Rectal smooth muscle tissue (tissue), 1 donor: ENCODE measurements at regions not wholly inside any gene's neighbourhood (a gene's known extent, or its start where the extent isn't known, plus 50 kb on each side); places are given as distances from the start of the nearest gene placed in this dataset.

Experiments
- H3K27ac ChIP-seq: one replicate; pipeline ENCODE4 v1.7.0; 2013; ENCODE audit warnings: low read depth, low read length, inconsistent platforms
- H3K27me3 ChIP-seq: one replicate; pipeline ENCODE4 v1.7.0; 2013; ENCODE audit warnings: low read length; ENCODE audit not compliant: control insufficient read depth, insufficient read depth
- H3K36me3 ChIP-seq: one replicate; pipeline ENCODE4 v1.7.0; 2013; ENCODE audit warnings: low read length; ENCODE audit not compliant: control insufficient read depth, insufficient read depth
- H3K4me1 ChIP-seq: one replicate; pipeline ENCODE4 v1.7.0; 2013; ENCODE audit warnings: low read length; ENCODE audit not compliant: control insufficient read depth, insufficient read depth
- H3K4me3 ChIP-seq: one replicate; pipeline ENCODE4 v1.7.0; 2013; ENCODE audit warnings: low read length
- H3K9ac ChIP-seq: one replicate; pipeline ENCODE4 v1.7.0; 2013; ENCODE audit warnings: low read length

DNA sequence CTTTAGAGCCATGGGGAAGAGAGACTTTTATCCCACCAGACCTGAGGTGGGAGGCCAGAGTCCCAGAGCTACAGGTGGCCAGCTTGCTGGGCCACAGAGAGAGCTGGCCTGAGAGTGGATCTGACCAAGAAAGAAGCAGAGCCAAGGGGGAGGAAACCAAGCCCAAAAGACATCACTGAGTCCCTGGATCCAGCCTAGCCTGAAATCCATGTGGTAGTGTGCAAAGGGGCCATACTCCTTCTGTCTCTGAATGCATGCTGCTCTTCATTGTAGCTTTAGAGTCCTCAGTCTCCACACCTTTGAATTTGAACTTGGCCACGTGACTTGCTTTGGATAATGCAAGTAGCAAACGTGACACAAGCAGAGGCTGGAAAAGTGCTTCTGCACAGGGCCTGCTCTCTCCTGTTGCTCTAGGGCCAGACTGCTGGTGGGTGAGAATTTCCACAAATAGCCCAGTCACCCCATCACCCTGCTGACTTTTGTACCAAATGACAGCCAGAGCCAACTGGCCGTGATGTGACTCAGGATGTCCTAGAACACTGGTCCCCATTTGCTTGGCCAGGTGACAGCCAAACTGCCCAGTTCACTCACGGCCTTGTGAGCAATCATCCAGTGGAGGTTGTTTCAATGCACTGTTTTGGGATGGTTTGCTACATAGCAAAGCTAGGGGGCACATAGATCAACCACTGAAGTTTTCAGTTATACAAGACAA, 93.6 kb downstream of the DHCR7 start:
- no peak overlapping the region for H3K27ac ChIP-seq
- H3K9ac ChIP-seq: no peak overlapping the region
- no peaks in the 10 kb centered on the region for H3K27me3 ChIP-seq
- no peaks in the 10 kb centered on the region for H3K36me3 ChIP-seq
- no peaks in the 10 kb centered on the region for H3K4me1 ChIP-seq
- no peak overlapping the region for H3K4me3 ChIP-seq

DNA sequence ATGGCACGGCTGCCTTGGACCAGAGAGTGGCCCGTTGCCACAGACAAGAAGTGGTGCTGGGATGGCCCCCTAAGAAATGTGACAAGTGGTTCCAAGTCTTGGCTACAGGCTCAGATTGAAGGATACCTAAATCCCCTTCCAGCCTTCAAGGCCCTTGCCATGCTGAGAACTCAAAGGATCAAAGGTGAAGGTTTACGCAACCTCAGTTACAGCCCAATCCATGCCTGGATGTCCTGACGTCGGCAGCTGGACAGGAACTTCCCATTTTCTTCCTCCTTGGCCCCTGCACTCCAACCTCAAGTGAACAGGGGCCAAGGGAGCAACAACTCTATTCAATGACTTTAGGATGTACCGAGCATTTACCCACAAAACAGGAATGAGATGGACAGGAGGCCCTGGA, 95.4 kb downstream of the DHCR7 start:
- no peaks in the 10 kb centered on the region for H3K27me3 ChIP-seq
- no peaks in the 10 kb centered on the region for H3K36me3 ChIP-seq
- H3K9ac ChIP-seq: no peak overlapping the region
- no peak overlapping the region for H3K4me3 ChIP-seq
- no peaks in the 10 kb centered on the region for H3K4me1 ChIP-seq
- no peak overlapping the region for H3K27ac ChIP-seq

DNA sequence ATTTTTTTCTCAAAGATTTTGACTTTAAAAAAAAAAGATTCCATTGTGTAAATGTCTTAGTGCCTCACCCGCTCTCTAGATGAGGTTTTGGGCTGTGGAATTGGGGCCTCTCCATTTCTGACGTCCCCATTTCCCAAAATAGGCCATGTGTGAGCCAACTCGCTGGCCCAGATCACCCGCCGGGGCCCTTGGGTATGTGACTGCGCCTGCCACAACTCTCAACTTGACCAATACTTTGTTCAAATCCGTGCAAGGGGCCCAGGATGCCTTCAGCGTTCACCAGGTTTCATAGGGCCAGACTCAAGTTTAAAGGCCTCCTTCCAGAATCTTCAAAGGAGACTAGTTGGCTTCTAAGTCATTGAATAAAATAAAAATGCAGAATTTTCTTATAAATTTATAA, 96.0 kb downstream of the DHCR7 start:
- no peak overlapping the region for H3K9ac ChIP-seq
- no peaks in the 10 kb centered on the region for H3K36me3 ChIP-seq
- no peak overlapping the region for H3K4me3 ChIP-seq
- no peak overlapping the region for H3K27ac ChIP-seq
- H3K4me1 ChIP-seq: no peaks in the 10 kb centered on the region
- no peaks in the 10 kb centered on the region for H3K27me3 ChIP-seq

DNA sequence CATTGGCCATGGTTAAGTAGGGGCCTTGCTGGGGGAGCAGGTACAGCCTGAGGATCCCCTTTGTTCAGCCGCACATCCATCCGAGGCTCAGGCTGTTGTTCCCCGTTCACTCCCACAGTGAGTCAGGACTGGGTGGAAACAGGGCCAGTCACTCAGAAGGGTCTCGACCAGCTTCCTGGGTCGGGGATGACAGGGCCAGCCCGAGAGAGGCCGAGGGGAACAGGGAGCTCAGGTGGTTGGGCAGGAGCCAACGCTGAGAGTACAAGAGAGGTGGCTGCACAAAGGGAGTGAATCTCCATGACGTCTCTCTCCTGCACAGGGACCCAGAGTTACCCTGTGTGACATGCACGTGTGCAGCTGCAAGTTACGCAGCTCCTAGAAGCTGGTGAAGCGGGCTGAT, 97.2 kb upstream of the SHANK2 start:
- H3K4me1 ChIP-seq: no peaks in the 10 kb centered on the region
- H3K9ac ChIP-seq: no peak overlapping the region
- no peaks in the 10 kb centered on the region for H3K27me3 ChIP-seq
- H3K27ac ChIP-seq: no peak overlapping the region
- H3K36me3 ChIP-seq: no peaks in the 10 kb centered on the region
- H3K4me3 ChIP-seq: no peak overlapping the region

DNA sequence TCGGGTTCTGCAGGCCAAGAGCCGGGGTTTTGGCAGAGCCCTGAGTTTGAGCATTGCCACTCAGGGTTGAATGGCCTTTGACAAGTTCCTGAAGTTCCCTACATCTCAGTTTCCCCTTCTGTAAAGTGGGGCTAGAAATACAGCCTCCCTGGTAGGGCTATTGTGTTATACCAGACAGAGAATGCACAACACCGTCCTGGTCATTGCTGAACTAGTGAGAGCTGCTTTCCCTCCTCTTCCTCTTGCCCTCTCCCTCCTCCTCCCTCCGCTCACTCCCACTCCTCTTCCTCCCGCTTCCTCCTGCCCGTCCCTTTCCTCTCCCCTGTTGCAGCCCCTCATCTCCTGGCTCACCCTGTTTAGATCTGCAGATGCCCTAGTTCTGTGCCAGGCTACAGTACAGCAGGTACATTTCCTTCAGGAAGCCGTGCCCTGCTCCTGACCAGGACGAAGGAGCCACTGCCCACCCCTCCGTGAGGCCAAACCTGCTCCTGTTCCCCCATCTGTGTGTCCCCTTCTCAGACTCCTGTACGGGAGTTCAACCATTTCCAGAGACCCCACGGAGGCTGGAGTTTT, 91.5 kb upstream of the SHANK2 start:
- Histone ChIP-seq H3K27me3 (no peaks in the 10 kb centered on the region), H3K4me1 (peaks cover 4% of the 10 kb centered on the region), H3K9ac (no peak overlapping the region), H3K36me3 (no peaks in the 10 kb centered on the region), H3K27ac (no peak overlapping the region), H3K4me3 (no peak overlapping the region)

DNA sequence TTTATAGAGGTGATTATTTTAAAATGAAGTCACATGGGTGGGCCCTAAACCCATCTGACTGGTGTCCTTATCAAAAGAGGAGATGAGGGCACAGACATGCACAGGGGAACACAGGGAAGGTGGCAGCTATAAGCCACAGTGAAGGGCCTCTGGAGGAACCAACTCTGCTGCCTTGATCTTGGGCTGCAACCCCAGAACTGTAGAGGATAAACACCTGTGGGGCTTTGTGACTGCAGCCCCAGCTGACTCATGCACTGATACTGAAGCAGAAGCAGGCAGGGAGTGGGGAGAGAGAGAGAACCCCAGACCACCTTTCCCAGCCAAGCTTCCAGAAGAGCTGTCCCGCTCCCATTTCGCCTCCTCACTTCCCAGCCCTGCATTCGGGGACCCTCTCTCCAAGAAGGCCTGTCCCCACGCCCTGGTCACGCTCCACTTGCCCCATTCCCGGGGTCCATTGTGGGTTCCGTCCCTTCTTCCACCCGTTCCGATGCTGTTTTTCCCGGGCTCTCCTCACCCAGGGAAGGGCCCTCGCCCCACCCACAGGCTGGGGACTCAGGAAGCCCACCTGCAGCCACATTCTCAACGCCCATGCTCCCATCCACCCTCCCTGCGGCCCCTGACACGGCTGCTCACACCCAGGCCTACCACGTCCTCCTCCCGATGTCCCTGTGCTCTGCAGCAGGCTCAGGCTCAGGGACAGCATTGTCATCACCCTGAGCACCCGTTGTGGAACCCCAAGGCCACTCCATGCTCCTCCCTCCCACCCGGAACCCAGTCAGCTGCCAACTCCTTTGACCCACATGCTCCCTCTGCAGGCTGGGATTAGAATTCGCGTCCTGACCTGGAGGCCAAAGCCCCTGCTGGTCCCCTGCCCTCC, 90.8 kb upstream of the SHANK2 start:
- no peaks in the 10 kb centered on the region for H3K36me3 ChIP-seq
- H3K27ac ChIP-seq: no peak overlapping the region
- no peak overlapping the region for H3K9ac ChIP-seq
- H3K4me1 ChIP-seq: peaks cover 9% of the 10 kb centered on the region
- no peaks in the 10 kb centered on the region for H3K27me3 ChIP-seq
- H3K4me3 ChIP-seq: no peak overlapping the region

DNA sequence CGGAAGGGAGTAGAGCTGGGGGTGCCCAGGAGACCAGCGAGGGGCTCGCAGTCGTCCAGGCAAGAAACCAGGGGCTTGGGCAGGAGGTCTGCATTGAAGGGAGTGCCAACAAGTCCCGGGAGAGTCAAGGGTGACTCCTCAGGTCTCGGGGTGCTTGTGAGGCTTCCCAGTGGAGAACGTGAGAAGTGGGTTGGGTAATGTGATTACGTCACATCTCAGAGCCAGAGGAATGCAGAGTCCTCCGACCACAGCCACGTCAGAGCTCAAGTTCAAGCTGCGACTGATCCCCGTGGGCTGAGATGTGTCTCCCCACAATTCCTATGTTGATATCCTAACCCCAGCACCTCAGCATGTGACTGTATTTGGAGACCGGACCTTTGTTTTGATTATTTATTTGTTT, 89.7 kb upstream of the SHANK2 start:
- H3K9ac ChIP-seq: no peak overlapping the region
- H3K36me3 ChIP-seq: no peaks in the 10 kb centered on the region
- peaks cover 9% of the 10 kb centered on the region for H3K4me1 ChIP-seq
- no peak overlapping the region for H3K27ac ChIP-seq
- no peak overlapping the region for H3K4me3 ChIP-seq
- H3K27me3 ChIP-seq: no peaks in the 10 kb centered on the region

DNA sequence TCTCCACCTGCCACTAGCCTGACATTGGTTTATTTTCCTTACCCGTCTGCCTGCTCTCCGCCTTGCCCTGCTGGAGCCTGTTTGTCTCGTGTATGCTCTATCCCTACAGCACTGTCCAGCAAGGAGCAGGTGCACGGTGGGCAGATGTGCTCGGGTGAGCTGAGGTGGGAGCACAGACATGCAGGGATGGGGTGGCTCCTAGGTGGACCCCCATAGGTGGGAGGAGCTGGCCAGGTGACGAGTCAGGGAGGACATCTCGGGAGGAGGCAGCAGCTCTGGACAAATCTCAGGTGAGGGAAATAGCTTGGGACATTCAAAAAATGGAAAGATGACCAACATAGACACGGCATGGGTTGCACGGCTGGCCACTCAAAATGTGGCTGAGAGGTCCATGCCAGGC, 89.2 kb upstream of the SHANK2 start:
- no peak overlapping the region for H3K4me3 ChIP-seq
- H3K9ac ChIP-seq: no peak overlapping the region
- H3K27ac ChIP-seq: no peak overlapping the region
- H3K36me3 ChIP-seq: no peaks in the 10 kb centered on the region
- peaks cover 9% of the 10 kb centered on the region for H3K4me1 ChIP-seq
- no peaks in the 10 kb centered on the region for H3K27me3 ChIP-seq

DNA sequence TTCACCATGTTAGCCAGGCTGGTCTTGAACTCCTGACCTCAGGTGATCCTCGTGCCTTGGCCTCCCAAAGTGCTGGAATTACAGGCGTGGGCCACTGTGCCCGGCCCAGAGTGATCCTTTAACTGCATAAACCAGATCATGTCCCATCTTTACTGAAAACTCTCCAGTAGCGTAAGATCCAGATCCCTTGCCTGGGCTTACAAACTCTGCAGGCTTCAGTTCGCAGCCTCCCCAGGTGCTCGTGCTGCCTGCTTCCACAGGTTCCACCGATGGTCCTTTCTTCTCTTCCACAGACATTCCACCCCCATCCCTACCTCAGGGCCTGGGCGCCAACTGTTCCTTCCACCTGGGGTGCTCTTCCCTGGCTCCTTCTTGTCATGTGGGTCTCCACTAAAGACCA, 88.8 kb upstream of the SHANK2 start:
- Histone ChIP-seq H3K27me3 (no peaks in the 10 kb centered on the region), H3K4me3 (no peak overlapping the region), H3K36me3 (no peaks in the 10 kb centered on the region), H3K4me1 (peaks cover 9% of the 10 kb centered on the region), H3K27ac (no peak overlapping the region), H3K9ac (no peak overlapping the region)

DNA sequence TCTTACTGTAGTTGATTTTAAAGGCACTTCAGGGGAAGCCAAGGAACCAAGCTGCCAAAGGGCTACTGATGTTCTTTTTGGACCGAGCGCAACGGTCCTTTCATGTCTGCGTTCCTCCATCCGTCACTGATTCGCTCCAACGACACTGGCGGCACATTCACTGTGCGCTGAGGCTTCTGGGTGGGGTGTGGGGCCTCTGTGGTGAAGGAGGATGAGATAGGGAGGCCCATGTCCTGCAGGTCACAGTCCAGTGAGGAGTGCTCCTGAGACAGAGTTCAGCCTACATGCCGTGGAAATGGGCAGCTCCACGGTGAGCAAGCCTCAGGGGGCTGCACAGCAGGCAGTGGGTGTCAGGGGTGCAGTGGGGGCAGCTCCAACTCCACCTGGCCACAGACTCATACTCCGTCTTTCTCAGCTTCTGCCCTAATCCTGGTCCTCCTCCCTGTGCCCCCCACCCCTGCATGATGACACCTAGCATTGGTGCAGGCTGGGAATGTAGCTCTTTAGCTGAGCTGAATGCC, 87.8 kb upstream of the SHANK2 start:
- H3K9ac ChIP-seq: no peak overlapping the region
- H3K27me3 ChIP-seq: no peaks in the 10 kb centered on the region
- no peaks in the 10 kb centered on the region for H3K36me3 ChIP-seq
- no peak overlapping the region for H3K4me3 ChIP-seq
- no peak overlapping the region for H3K27ac ChIP-seq
- H3K4me1 ChIP-seq: peaks cover 9% of the 10 kb centered on the region

DNA sequence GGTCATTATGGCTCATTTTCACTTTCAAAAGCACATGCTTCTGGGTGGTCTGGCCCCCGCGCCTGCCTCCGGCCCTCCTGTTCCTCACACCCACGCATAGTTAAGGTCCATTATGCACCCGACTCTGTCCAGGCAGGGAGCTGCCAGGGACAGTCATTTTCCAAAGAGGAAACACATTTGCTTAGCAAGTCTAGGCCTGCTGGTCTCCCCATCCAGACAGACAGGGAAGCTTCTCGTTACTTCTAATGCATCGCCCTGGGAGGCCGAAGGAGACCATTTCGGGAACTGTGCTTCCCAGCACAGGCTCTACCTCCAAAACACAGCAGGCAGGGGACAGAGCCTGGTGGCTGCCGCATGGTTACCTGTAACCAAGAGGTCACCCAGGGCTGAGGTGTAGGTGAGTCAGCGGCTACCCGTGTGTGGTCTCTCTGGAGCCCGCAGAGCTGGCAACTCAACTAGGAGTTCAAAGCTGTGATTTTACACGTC, 87.1 kb upstream of the SHANK2 start:
- H3K36me3 ChIP-seq: no peaks in the 10 kb centered on the region
- no peaks in the 10 kb centered on the region for H3K27me3 ChIP-seq
- peak overlapping the region; percentile 50 for H3K4me3 ChIP-seq
- H3K9ac ChIP-seq: no peak overlapping the region
- peaks cover 9% of the 10 kb centered on the region for H3K4me1 ChIP-seq
- no peak overlapping the region for H3K27ac ChIP-seq

DNA sequence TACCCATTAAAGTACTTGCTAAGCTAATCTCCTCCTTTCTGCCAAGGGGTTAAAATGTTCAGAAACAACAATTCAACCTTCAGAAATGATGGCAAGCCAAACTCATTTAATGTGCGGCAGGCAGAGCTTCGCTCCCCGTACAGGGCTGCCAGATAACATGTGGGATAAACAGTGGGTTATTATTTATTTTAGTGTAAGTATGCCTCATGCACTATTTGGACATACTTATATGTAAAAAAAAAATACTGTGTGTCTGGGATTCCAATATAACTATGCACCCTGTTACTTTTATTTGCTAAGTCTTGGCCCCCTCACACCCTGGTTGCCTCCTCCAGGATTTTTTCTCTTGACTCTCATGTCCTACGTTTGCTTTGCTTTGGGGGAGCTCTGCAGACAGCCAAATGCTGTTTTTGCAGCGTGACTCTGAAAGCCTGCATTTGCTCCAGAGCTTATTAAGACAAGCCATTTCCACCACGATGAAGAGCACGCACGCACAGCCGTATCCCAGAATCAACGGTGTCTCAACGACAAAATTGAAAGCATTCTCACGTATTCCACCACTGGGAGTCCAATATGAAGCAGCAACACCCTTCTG, 86.5 kb upstream of the SHANK2 start:
- Histone ChIP-seq H3K4me3 (peak overlapping the region; percentile 50), H3K36me3 (no peaks in the 10 kb centered on the region), H3K4me1 (peaks cover 9% of the 10 kb centered on the region), H3K27me3 (no peaks in the 10 kb centered on the region), H3K27ac (no peak overlapping the region), H3K9ac (no peak overlapping the region)
